OCI-LY7 (cell line): ENCODE measurements at regions not wholly inside any gene's neighbourhood (a gene's known extent, or its start where the extent isn't known, plus 50 kb on each side); places are given as distances from the start of the nearest gene placed in this dataset.

Experiments used
- CTCF ChIP-seq: fragments of 200-600 bp; sonication (generic); conservative IDR thresholded peaks from 2 replicates; pipeline ENCODE4 v1.5.1; 2014; ENCODE audit warnings: mild to moderate bottlenecking, antibody characterized with exemption, low read length, moderate library complexity, mixed read lengths
- EZH2phosphoT487 ChIP-seq: fragments of 200-600 bp; sonication (generic); IDR thresholded peaks from 2 replicates; pipeline ENCODE4 v1.6.1; 2018; ENCODE audit warnings: low read depth, borderline replicate concordance, mild to moderate bottlenecking, mixed run types, antibody characterized with exemption, low read length, moderate library complexity, mixed read lengths

- TF ChIP-seq EZH2phosphoT487 (no peak), CTCF (no peak)
These were observed 142.2 kb downstream of the OSR1 start for GRCh38 chr2:19216238-19216637.
